GM21529 (cell line): ENCODE measurements at regions not wholly inside any gene's neighbourhood (a gene's known extent, or its start where the extent isn't known, plus 50 kb on each side); places are given as distances from the start of the nearest gene placed in this dataset.

Experiments used
- ATAC-seq: cut with Tn5 transposase; IDR thresholded peaks from one replicate; pipeline ENCODE4 v1.9.1; 2021; ENCODE audit not compliant: unreplicated experiment

GRCh38 chr14:89013698-89014568 is 189.5 kb downstream of the TTC8 start:
- ATAC-seq = no peak

- no peak for ATAC-seq
Observed at GRCh38 chr14:89014569-89014850, 190.1 kb downstream of the TTC8 start.

GRCh38 chr14:89015016-89015415 is 190.6 kb downstream of the TTC8 start:
- ATAC-seq = no peak

GRCh38 chr14:89017417-89017816 is 193.0 kb downstream of the TTC8 start:
- ATAC-seq = no peak

- ATAC-seq = no peak
Observed at GRCh38 chr14:89022274-89022673, 197.8 kb downstream of the TTC8 start.

- ATAC-seq = no peak
Observed at GRCh38 chr14:89024691-89025090, 200.2 kb downstream of the TTC8 start.

- ATAC-seq = no peak
Observed at GRCh38 chr14:89025561-89026236, 201.2 kb downstream of the TTC8 start.

GRCh38 chr14:89027097-89027740 is 202.8 kb downstream of the TTC8 start:
- ATAC-seq = peak; percentile 88

- ATAC-seq = no peak
Observed at GRCh38 chr14:89028462-89029134, 204.1 kb downstream of the TTC8 start.

GRCh38 chr14:89029961-89030694 is 205.7 kb downstream of the TTC8 start:
- no peak for ATAC-seq

- ATAC-seq = no peak
Observed at GRCh38 chr14:89030921-89031320, 206.5 kb downstream of the TTC8 start.

- no peak for ATAC-seq
Observed at GRCh38 chr14:89032086-89032649, 207.7 kb downstream of the TTC8 start.

- no peak for ATAC-seq
Observed at GRCh38 chr14:89033756-89034155, 209.3 kb downstream of the TTC8 start.

GRCh38 chr14:89036371-89036770 is 211.9 kb downstream of the TTC8 start:
- no peak for ATAC-seq

- no peak for ATAC-seq
Observed at GRCh38 chr14:89037065-89037464, 212.6 kb downstream of the TTC8 start.

- peak; percentile 14 for ATAC-seq
Observed at GRCh38 chr14:89040080-89040459, 215.6 kb downstream of the TTC8 start.

GRCh38 chr14:89040460-89041256 is 216.2 kb downstream of the TTC8 start:
- ATAC-seq = peak; percentile 89

- no peak for ATAC-seq
Observed at GRCh38 chr14:89041257-89041582, 216.8 kb downstream of the TTC8 start.

GRCh38 chr14:89042021-89042420 is 217.6 kb downstream of the TTC8 start:
- ATAC-seq = no peak

GRCh38 chr14:89053303-89053702 is 228.9 kb downstream of the TTC8 start:
- no peak for ATAC-seq
